B cell (primary cell): ENCODE measurements at regions not wholly inside any gene's neighbourhood (a gene's known extent, or its start where the extent isn't known, plus 50 kb on each side); places are given as distances from the start of the nearest gene placed in this dataset.

Source experiments
- EZH2 ChIP-seq: IDR thresholded peaks from 2 replicates; pipeline ENCODE4 v1.6.1; 2012; ENCODE audit warnings: borderline replicate concordance, low read depth, mild to moderate bottlenecking, moderate library complexity, low read length; ENCODE audit not compliant: insufficient read depth, poor library complexity, severe bottlenecking
- TF ChIP-seq, protein P1 (sequence below): fragments of 200-600 bp; IDR thresholded peaks from one replicate; pipeline ENCODE4 v1.8.0; 2022; ENCODE audit warnings: antibody characterized with exemption, mild to moderate bottlenecking

DNA sequence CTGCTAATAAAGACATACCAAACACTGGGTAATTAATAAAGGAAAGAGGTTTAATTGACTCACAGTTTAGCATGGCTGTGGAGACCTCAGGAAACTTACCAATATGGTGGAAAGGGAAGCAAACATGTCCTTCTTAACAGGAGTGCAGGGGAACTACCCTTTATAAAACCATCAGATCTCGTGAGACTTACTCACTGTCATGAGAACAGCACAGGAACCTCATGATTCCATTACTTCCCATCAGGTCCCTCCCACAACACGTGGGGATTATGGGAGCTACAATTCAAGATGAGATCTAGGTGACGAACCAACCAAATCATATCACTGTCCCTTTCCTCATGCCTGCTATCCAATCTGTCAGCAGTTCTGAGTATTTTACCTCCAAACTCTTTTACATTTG is 586.7 kb downstream of the TDRD15 start:
- TF ChIP-seq, protein P1, sequence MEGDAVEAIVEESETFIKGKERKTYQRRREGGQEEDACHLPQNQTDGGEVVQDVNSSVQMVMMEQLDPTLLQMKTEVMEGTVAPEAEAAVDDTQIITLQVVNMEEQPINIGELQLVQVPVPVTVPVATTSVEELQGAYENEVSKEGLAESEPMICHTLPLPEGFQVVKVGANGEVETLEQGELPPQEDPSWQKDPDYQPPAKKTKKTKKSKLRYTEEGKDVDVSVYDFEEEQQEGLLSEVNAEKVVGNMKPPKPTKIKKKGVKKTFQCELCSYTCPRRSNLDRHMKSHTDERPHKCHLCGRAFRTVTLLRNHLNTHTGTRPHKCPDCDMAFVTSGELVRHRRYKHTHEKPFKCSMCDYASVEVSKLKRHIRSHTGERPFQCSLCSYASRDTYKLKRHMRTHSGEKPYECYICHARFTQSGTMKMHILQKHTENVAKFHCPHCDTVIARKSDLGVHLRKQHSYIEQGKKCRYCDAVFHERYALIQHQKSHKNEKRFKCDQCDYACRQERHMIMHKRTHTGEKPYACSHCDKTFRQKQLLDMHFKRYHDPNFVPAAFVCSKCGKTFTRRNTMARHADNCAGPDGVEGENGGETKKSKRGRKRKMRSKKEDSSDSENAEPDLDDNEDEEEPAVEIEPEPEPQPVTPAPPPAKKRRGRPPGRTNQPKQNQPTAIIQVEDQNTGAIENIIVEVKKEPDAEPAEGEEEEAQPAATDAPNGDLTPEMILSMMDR = no peak
- TF ChIP-seq EZH2 = no peak
